ENCODE measurements at regions not wholly inside any gene's neighbourhood (a gene's known extent, or its start where the extent isn't known, plus 50 kb on each side); places are given as distances from the start of the nearest gene placed in this dataset.
A peak's percentile ranks its signal among the peaks of the same experiment; 100 is the strongest.

DNA sequence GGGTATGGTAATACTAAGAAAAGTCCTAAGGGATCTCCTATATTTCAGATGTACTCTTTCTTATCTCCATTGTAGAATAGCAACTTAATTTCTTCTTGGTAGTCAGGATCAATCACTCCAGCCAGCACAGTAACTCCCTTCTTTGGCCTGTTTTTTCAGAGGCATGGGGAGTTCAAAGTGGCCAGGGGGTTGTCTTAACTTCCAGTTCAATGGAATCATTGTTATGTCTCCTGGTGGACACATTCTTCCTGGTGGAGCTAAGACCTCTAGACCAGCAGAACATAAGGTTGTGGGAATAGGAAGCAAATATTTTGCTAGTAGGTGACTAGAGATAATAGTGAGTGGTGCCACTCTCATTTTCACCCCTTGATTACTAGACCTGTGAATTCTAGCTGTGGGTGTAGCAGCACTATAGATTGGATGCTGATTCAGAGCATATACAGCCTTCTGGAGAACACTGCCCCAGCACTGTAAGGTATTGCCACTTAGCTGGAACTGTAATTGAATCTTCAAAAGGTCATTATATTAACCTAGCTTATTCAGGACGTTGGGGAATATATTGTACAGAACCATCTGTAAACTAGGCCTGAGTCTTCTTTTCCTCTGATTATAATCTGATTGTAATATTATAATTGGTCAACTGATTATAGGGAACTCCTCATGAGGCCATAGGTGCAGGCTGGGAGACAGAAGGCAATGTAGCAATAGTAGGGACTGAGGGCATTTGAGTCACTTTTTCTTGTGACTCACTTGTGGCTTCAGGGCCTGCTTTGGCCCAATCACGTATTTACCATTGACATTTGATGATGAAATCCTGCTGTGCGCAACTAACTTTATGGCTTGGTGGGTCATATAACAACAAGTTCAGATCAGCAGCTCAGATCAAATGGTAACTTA lies 60.2 kb upstream of the ATP2B1 start:
- no peak overlapping the region for H3K27ac ChIP-seq
- TF ChIP-seq, protein P1, sequence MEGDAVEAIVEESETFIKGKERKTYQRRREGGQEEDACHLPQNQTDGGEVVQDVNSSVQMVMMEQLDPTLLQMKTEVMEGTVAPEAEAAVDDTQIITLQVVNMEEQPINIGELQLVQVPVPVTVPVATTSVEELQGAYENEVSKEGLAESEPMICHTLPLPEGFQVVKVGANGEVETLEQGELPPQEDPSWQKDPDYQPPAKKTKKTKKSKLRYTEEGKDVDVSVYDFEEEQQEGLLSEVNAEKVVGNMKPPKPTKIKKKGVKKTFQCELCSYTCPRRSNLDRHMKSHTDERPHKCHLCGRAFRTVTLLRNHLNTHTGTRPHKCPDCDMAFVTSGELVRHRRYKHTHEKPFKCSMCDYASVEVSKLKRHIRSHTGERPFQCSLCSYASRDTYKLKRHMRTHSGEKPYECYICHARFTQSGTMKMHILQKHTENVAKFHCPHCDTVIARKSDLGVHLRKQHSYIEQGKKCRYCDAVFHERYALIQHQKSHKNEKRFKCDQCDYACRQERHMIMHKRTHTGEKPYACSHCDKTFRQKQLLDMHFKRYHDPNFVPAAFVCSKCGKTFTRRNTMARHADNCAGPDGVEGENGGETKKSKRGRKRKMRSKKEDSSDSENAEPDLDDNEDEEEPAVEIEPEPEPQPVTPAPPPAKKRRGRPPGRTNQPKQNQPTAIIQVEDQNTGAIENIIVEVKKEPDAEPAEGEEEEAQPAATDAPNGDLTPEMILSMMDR (conservative IDR thresholded peaks at IDR 0.05), result no peak

DNA sequence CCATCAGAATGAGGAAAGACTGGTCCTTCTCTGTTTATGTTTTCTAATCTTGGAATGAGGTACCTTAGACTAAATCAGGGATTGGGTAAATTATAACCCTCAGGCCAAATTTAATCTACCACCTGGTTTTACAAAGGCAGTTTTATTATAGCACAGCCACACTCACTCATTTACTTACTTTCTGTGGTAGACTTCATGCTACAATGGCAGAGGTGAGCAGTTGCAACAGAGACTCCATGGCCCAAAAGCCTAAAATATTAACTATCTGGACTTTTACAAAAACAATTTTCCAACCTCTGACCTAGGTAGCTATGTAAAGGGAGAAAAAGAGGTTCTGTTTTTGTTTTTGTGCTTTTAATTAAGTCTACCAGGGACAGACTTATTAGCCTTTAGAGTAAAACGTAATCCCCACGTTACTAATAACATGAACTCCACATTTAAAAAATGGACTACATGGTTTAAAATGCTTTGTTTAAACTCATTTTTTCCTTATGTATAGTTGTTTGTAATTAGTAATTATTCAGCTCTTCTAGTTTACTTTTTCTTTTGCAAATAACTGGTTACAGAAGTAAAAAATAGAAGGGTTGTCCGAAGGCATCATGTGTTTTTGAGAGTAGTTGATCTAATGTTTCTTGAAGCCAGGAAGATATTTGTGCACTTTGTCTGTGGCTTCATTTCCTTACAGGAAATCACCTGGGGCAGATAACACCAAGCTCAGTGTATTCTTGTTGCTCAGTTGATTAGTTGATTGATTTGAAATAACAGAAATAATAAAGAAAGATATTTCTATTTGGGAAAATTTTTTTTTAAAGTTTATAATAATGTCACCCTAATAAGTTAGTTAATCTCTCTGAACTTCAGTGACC lies 57.6 kb upstream of the ATP2B1 start:
- H3K27ac ChIP-seq, result no peak overlapping the region
- TF ChIP-seq, protein P1 (conservative IDR thresholded peaks at IDR 0.05), result no peak

DNA sequence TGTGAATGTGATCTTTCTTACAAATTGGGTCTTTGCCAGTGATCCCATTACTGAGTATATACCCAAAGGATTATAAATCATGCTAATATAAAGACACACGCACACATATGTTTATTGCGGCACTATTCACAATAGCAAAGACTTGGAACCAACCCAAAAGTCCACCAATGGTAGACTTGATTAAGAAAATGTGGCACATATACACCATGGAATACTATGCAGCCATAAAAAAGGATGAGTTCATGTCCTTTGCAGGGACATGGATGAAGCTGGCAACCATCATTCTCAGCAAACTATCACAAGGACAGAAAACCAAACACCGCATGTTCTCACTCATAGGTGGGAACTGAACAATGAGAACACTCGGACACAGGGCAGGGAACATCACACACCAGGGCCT lies 55.5 kb upstream of the ATP2B1 start:
- peak overlapping the region; percentile 45; the same call in 1 of the 2 replicates for H3K27ac ChIP-seq

DNA sequence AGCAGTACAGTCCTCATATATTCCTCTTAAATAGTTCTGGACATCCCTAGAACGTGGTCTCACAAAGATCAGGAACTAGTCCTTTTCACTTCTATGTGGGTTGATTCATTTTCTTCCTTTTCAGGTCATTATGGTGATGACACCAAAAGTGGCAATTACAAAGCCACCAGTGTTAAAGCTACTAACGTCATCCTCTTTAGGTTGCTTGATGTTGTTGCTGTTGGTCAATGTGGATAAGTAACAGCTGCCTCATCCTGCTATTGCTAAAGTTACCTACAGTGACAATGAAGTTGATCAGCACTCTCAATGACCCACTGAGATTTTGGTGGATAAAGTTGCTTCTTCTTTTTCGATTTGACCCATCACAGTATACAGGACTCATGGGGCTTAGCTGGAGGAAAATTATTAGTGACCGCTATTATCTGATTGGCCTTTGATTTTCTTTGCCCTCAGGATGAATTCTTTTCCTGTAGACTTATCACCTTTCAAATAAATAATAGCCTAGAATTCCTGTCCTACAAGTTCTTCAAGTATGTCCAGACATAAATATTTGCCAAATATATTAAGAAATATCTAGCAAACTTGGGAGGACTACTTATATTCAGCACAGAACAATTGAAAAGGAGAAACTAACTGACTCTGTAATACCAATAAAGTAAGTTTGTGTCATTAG lies 54.0 kb upstream of the ATP2B1 start:
- TF ChIP-seq, protein P1 (conservative IDR thresholded peaks at IDR 0.05), result no peak
- peak overlapping the region; percentile 45 for H3K27ac ChIP-seq

DNA sequence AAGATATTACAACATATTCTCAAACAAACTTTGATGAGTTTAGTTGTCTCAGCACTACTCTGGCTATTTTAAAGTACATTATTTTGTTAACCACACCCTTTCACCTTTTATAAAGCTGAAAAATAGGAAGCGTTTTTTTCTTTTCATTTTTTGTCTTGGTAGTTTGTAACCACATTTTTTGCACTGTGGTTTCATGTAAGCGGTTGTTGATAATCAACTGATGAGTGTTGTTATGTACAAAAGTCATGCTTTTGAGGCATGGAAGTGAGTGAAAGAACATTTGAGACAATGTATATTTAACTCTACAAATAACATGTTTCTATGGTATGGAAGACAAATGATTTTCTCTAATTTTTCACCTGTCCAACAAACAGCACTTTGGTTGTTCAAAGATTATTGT lies 52.1 kb upstream of the ATP2B1 start:
- no peak overlapping the region for H3K27ac ChIP-seq
- TF ChIP-seq, protein P1 (conservative IDR thresholded peaks at IDR 0.05), result no peak

All from VCaP (cell line).